Liver (tissue), 8 donors: ENCODE measurements at regions not wholly inside any gene's neighbourhood (a gene's known extent, or its start where the extent isn't known, plus 50 kb on each side); places are given as distances from the start of the nearest gene placed in this dataset.

Source experiments
- DNase-seq: peaks from one replicate; pipeline ENCODE4 v3.0.0-alpha.2; 2017; ENCODE audit warnings: low spot score
- H3K27ac ChIP-seq, 2 donors: one replicate each; pipeline ENCODE4 v1.7.0; 2013; ENCODE audit warnings: inconsistent platforms in 2 of 2, low read length in 2 of 2, control low read depth in 1 of 2, low read depth in 1 of 2, mild to moderate bottlenecking in 1 of 2
- H3K27me3 ChIP-seq, 4 donors: one replicate each; pipeline versions ENCODE4 v1.6.1 to v1.7.0; 2013; ENCODE audit warnings: low read length in 3 of 4, inconsistent platforms in 1 of 4, mild to moderate bottlenecking in 1 of 4, moderate library complexity in 1 of 4; ENCODE audit not compliant: control insufficient read depth in 4 of 4, insufficient read depth in 4 of 4
- H3K36me3 ChIP-seq, 4 donors: one replicate each; pipeline versions ENCODE4 v1.6.1 to v1.7.0; 2013; ENCODE audit warnings: low read length in 3 of 4, mild to moderate bottlenecking in 3 of 4, low read depth in 1 of 4, moderate library complexity in 1 of 4; ENCODE audit not compliant: control insufficient read depth in 4 of 4, insufficient read depth in 3 of 4
- H3K4me1 ChIP-seq, 4 donors: one replicate each; pipeline versions ENCODE4 v1.6.1 to v1.7.0; 2013; ENCODE audit warnings: low read length in 3 of 4, mild to moderate bottlenecking in 3 of 4, moderate library complexity in 1 of 4; ENCODE audit not compliant: control insufficient read depth in 4 of 4, insufficient read depth in 4 of 4
- H3K4me3 ChIP-seq, 3 donors: one replicate each; pipeline versions ENCODE4 v1.6.1 to v1.7.0; 2013; ENCODE audit warnings: low read length in 3 of 3, control low read depth in 1 of 3, low read depth in 1 of 3, mild to moderate bottlenecking in 1 of 3
- H3K9ac ChIP-seq, 2 donors: one replicate each; pipeline ENCODE4 v1.7.0; 2013; ENCODE audit warnings: low read length in 2 of 2, mild to moderate bottlenecking in 2 of 2, moderate library complexity in 2 of 2, control low read depth in 1 of 2, low read depth in 1 of 2
- H3K9me3 ChIP-seq, 4 donors: one replicate each; pipeline versions ENCODE4 v1.6.1 to v1.7.0; 2013; ENCODE audit warnings: low read length in 3 of 4; ENCODE audit not compliant: control insufficient read depth in 4 of 4
- ATF3 ChIP-seq: IDR thresholded peaks from 2 replicates; pipeline ENCODE4 v1.6.1; 2016; ENCODE audit warnings: antibody characterized with exemption
- CTCF ChIP-seq: fragments of 150-350 bp; IDR thresholded peaks from 2 replicates; pipeline ENCODE4 v1.5.1; 2017; ENCODE audit warnings: improper control_type of control experiment, low read depth, low read length; ENCODE audit not compliant: missing input control
- EGR1 ChIP-seq, 2 donors: IDR thresholded peaks; 2 replicates each; pipeline ENCODE4 v1.6.1; 2016 to 2018; ENCODE audit warnings: antibody characterized with exemption in 2 of 2, low read depth in 2 of 2
- FOXA1 ChIP-seq: IDR thresholded peaks from 2 replicates; pipeline ENCODE4 v1.6.1; 2016; ENCODE audit warnings: antibody characterized with exemption
- FOXA2 ChIP-seq: IDR thresholded peaks from 2 replicates; pipeline ENCODE4 v1.6.1; 2016; ENCODE audit warnings: antibody characterized with exemption
- GABPA ChIP-seq, 2 donors: IDR thresholded peaks in 1 of 2; conservative IDR thresholded peaks in 1 of 2; 2 replicates each; pipeline ENCODE4 v1.6.1; 2016; ENCODE audit warnings: antibody characterized with exemption in 2 of 2, mild to moderate bottlenecking in 1 of 2, moderate library complexity in 1 of 2
- HNF4A ChIP-seq, 2 donors: conservative IDR thresholded peaks; 2 replicates each; pipeline ENCODE4 v1.6.1; 2016; ENCODE audit warnings: antibody characterized with exemption in 2 of 2, mild to moderate bottlenecking in 2 of 2
- HNF4G ChIP-seq: IDR thresholded peaks from 2 replicates; pipeline ENCODE4 v1.6.1; 2016; ENCODE audit warnings: antibody characterized with exemption
- JUND ChIP-seq, 2 donors: IDR thresholded peaks; 2 replicates each; pipeline ENCODE4 v1.6.1; 2016; ENCODE audit warnings: antibody characterized with exemption in 2 of 2
- MAX ChIP-seq: IDR thresholded peaks from 2 replicates; pipeline ENCODE4 v1.6.1; 2016; ENCODE audit warnings: antibody characterized with exemption
- NR2F2 ChIP-seq: IDR thresholded peaks from 2 replicates; pipeline ENCODE4 v1.6.1; 2016; ENCODE audit warnings: antibody characterized with exemption
- RAD21 ChIP-seq, 2 donors: IDR thresholded peaks; 2 replicates each; pipeline ENCODE4 v1.6.1; 2016; ENCODE audit warnings: antibody characterized with exemption in 2 of 2, mild to moderate bottlenecking in 2 of 2
- REST ChIP-seq: IDR thresholded peaks from 2 replicates; pipeline ENCODE4 v1.6.1; 2016; ENCODE audit warnings: antibody characterized with exemption, mild to moderate bottlenecking
- RXRA ChIP-seq, 2 donors: IDR thresholded peaks; 2 replicates each; pipeline ENCODE4 v1.6.1; 2017 to 2018; ENCODE audit warnings: antibody characterized with exemption in 2 of 2, mild to moderate bottlenecking in 1 of 2
- SP1 ChIP-seq: IDR thresholded peaks from 2 replicates; pipeline ENCODE4 v1.6.1; 2018; ENCODE audit warnings: antibody characterized with exemption, mild to moderate bottlenecking
- TAF1 ChIP-seq: conservative IDR thresholded peaks from 2 replicates; pipeline ENCODE4 v1.6.1; 2016; ENCODE audit warnings: antibody characterized with exemption, mild to moderate bottlenecking
- YY1 ChIP-seq: IDR thresholded peaks from 2 replicates; pipeline ENCODE4 v1.6.1; 2016; ENCODE audit warnings: antibody characterized with exemption, mild to moderate bottlenecking
- ZBTB33 ChIP-seq: IDR thresholded peaks from 2 replicates; pipeline ENCODE4 v1.6.1; 2016; ENCODE audit warnings: antibody characterized with exemption
- WGBS: extraction: QIAGEN DNeasy Blood & Tissue Kit; methylation state at CpG from one replicate; pipeline ENCODE4 v1.1.7; 2013; 5-methylcytosine and 5-hydroxymethylcytosine counted together
- donor health status: healthy.
- donor health status: healthy.
- donor health status: healthy.
- donor health status: healthy.
- donor health status: healthy.

GRCh38 chr3:167166594-167167253 lies 213.4 kb downstream of the ZBBX start:
- no peaks in the 10 kb centered on the region for H3K36me3 ChIP-seq
- no peak overlapping the region for H3K9ac ChIP-seq
- WGBS = 65% methylated on average over 4 of the region's 4 CpGs
- TF ChIP-seq ATF3 = no peak
- TF ChIP-seq YY1 = no peak
- no peak for TF ChIP-seq MAX
- TF ChIP-seq ZBTB33 = no peak
- no peak for TF ChIP-seq JUND (IDR thresholded peaks at IDR 0.05)
- no peak for TF ChIP-seq TAF1
- TF ChIP-seq FOXA2 = no peak
- TF ChIP-seq FOXA1 = no peak
- no peak for TF ChIP-seq NR2F2
- no peak for TF ChIP-seq HNF4A (conservative IDR thresholded peaks at IDR 0.05)
- TF ChIP-seq REST = no peak
- TF ChIP-seq EGR1 (IDR thresholded peaks at IDR 0.05; ENCODE audit: low read depth in 2 of 2) = no peak
- no peak for TF ChIP-seq CTCF
- TF ChIP-seq HNF4G = no peak
- no peak for TF ChIP-seq SP1
- no peak for TF ChIP-seq GABPA (IDR thresholded peaks at IDR 0.05 in 1 of 2, conservative IDR thresholded peaks at IDR 0.05 in 1 of 2)
- no peak for TF ChIP-seq RAD21 (IDR thresholded peaks at IDR 0.05)
- TF ChIP-seq RXRA (IDR thresholded peaks at IDR 0.05) = no peak
- H3K4me1 ChIP-seq = peaks cover 0 to 18% (median 12%) of the 10 kb centered on the region in 4 donors
- no peak overlapping the region for H3K27ac ChIP-seq
- no peaks in the 10 kb centered on the region for H3K27me3 ChIP-seq
- H3K4me3 ChIP-seq = no peak overlapping the region
- no peaks in the 10 kb centered on the region for H3K9me3 ChIP-seq
- DNase-seq = no peak
